ENCODE measurements at regions not wholly inside any gene's neighbourhood (a gene's known extent, or its start where the extent isn't known, plus 50 kb on each side); places are given as distances from the start of the nearest gene placed in this dataset.
"Not testable (repeated sequence)": the region's sequence is repeated elsewhere in the genome, so short reads cannot be mapped to it uniquely, and the experiment has no call there.

DNA sequence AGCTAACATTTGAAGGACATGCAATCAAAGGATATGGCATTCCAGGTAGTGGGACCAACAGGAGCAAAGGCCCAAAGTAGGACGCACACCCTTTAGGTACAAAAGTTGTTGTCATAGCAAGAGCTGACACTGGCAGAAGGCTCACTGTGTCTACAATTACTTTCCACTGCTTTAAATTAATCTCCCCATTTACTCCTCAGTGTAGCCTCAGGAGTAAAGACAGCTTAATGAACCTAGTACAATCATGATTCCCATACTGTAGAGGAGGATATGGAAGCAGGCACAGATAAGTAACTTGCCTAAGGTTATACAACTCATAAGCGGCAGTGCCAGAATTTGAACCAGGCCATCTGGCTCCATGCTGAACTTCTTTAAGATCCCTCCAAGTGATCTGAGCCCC lies 212.9 kb upstream of the SFSWAP start:
- DNase-seq = no peak

DNA sequence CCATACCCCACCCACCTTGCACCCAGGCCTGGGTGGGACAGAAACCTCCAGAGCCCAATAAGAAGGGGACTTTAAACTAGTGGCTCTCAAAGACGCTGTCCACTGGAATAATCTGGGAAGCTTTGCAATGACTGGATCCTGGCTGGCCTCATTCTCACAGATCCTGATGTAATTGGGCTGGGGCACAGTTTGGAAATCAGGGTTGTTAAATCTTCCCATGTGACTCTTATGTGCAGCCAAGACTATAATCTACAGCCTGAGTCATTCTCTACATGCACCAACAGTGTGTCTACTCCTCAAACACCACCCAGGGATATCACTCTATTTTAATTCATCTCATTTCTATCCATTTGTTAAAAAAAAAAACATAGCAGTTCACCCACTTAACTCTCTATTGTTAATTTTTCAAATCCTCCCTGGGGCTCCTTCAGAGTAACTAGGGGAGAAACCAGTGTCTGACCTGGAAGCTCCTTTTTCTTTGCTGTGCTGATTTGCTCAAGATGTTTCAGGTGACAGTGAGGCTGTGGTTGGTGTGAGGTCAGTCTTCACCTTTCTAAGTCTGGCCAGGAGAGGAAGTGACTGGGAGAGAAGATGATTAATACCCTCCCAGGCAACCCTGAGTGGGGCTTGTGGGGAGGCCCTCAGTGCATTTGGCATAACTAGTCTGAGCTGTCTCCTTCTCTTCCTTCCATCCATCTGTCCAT lies 211.6 kb upstream of the SFSWAP start:
- no peak for DNase-seq

DNA sequence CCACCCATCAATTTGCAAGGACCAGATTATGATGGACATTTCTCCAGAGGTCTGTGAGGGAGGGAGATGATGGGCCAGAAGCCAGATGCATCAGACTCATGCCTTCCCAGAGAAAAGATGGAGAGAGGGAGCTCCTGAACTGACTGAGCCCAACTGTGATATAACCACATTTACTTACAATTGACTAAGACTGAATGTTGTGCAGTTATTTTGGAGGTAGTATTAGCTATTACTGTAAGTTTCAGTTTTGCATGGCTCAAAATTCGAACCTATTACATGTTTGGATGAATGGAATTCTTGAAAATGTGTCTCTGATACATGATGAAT lies 211.1 kb upstream of the SFSWAP start:
- no peak for DNase-seq

DNA sequence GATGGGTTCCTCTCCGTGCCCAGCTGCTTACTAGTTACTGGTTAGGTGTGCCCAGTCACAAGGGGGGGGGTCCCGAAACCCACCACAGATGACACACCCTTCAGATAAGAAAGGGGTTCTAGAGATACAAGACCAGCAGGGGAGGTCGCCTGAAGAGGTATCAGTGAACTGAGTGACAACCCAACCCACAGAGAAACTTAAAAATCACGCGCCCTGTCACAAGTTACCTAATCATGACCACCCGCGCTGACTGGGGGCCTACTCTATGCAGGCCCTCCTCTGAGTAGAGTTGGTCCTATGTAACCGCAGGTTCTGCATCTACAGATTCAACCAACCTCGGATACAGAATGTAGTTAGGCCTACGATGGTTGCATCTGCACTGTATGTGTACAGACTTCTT lies 210.3 kb upstream of the SFSWAP start:
- no peak for DNase-seq

DNA sequence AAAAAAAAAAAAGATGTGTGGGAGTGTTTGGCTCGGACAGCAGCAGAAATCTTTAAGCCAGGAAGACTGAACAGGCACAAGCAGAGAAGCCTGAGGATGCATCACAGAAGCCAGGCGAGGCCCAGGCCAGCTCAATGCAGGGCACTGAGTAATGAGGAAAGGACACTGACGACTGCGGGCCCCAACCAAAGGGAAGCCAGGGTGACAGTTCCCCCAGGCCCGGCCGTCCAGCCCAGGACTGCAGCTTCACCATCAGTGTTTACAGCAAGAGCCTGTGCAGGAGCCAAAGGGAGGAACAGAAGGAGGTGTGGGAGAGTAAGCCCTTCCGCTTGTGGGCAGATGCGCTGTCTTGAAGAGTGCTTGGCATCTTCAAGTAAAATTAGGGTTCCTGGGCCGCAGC lies 205.3 kb upstream of the SFSWAP start:
- no peak for DNase-seq

DNA sequence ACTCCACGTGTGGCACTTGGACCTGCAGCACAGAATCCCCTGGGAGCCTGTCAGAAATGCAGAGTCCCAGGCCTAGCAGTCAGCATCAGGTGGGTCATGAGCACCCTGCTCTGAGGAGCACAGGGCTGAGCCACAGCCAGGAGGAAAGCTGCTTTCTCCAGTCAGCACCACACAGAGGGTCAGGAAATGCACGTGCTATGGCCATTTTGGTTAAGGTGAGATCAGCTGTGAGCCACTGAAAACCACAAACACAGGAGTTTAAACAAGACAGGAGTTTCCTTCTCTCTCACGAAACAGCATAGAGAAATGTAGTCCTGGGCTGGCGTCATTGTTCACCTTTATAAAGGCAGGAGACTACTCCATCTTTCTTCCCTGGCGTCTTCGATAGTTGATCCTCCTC lies 204.5 kb upstream of the SFSWAP start:
- DNase-seq = no peak

DNA sequence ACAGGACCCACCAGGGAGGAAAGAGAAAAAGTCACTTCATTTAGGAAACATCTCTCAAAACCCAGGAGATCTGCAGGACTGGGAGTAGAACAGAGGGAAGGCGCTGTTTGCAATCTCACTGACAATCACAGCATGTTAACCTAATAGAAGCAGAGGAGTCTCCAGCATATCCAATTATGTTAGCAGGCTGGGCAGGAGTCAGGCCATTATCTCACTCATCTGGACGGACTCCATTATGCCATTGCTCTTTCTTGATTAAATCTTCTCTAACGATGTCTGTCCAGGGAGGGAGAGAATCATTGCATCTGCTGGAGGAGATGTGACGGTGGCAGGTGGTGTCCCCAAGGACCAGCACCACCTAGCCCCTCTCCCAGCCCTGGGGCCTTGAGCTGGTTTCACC lies 203.8 kb upstream of the SFSWAP start:
- no peak for DNase-seq

DNA sequence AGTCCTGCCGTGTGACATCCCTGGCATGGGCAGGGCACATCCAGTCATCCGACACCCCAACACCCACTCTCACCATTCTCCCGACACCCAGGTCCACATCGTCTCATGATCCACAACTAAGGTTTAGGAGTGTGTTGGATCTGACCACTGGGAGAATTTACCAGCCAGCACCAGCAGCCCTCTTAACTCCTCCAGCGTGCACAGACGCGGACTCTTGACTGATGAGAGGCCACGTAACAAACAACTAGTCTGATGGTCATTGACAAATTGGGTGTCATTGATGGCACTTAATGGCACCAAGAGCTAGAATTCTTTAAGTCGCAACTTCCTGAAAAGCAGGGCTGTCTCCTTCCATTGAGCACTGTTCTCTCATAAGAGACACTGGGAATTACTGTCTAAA lies 203.0 kb upstream of the SFSWAP start:
- DNase-seq = no peak

DNA sequence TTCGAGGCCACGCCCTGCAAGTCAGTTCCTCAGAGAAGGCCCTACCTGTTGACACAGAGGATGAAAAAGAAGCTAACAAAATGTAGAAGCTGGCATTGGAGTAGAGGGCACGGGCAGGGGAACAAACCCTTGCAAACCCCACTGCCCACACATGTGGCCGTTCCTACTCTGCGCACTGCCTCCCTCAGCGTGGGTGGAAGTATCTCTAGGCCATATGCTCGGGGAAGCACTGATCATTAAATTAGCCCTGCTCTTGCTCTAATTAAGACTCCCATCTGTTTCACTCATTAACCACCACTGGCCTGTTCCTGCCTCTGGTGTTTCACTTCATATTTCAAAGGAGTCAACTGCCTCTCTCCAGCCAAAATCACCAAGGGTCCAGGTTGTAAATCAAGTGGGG lies 201.2 kb upstream of the SFSWAP start:
- DNase-seq = no peak

DNA sequence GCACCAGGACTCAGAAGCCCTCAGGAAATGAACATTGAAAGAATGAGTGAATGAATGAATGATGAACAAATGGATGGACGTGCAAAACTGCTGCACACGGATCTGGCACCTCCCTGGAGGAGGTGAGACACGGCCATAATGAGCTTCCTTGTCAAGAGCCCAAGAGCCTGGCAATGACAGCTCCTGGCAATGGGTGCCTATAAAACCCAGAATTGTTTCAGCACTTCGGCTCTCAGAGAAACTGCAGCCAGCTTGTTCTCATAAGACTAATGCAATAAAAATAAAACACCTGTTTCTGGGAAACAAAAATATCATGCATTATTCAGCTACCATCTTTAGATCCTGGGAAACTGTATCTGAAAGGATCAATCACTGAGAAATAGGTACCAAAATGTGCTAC lies 200.5 kb upstream of the SFSWAP start:
- no peak for DNase-seq

DNA sequence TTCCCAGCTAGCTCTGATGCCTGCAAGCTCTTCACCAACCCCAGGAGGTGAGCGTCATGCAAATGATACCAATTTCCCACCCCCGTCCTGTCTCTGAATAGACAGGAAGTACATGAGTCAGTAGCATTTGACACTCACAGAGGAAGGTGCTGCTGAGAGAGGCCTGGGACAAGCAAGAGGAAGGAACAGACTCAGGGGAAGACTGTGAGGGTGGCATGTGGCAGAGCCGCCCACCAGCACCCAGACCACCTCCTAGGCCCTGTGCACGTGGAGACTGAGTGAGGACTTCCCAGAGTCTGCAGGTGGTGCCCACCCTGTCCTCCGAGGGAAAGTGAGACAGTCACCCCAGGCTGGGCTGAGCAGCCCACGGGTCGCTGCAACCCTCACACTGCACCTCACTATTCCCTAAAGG lies 199.5 kb upstream of the SFSWAP start:
- peak; percentile 73 for DNase-seq

DNA sequence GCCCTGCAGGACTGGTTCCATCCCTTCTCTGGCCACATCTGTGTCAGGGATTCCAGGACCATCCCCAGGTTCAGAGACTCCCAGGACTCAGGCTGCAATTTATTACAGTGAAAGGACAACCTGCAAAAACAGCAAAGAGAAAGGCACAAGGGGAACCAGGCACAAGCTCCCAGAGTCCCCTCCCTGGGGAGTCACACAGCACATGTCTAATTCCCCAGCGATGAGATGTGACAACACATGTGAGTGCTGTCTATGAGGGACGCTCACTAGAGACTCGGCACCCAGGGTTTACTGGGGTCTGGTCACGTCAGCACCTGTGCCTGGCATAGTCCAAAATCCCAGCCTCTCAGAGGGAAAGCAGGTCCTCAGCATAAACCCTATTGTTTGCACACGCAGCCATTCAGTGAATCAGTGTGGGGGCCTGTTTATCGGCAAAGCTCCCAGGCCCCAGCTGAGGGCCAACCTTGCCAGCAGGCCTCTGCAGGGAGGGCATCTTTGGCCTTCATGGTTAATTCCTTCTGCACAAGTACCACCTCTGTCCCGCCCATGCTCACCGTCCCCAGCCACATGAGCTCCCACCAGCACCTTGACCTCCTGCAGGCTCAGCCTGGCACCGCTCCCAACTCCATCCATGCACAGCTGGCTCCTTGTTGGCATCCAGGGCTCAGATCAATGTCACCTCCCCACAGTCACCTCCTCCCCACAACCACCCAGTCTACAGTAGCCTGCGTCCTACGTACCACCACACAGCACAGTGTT lies 198.9 kb upstream of the SFSWAP start:
- no peak for DNase-seq

DNA sequence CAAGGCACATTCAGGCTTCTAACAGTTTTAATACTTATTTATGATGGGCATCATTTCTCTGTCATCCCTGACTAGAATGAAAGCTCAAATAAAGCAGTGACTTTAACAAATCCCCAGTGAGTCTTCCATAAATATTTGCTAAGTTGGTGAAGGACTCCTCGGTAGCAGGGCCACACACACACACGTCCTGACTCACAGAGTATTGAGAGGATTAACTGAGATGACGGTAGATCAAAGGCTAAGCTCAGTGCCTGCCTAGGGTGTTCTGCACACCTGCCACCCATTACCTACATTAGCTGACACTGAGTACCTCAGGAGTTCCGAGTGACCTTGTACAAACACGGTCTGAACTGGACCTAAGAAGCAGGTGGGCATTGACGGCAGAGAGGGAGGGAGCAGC lies 197.3 kb upstream of the SFSWAP start:
- no peak for DNase-seq

DNA sequence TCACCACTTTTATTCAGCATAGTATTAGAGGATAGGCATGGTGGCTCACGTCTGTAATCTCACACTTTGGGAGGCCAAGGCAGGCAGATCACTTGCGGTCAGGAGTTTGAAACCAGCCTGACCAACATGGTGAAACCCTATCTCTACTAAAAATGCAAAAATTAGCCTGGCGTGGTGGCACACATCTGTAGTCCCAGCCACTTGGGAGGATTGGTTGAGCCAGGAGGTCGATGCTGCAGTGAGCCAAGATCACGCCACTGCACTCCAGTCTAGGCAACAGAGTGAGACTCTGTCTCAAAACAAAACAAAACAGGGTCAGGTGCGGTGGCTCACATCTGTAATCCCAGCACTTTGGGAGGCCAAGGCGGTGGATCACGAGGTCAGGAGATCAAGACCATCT lies 190.3 kb upstream of the SFSWAP start:
- not testable (repeated sequence) for DNase-seq

DNA sequence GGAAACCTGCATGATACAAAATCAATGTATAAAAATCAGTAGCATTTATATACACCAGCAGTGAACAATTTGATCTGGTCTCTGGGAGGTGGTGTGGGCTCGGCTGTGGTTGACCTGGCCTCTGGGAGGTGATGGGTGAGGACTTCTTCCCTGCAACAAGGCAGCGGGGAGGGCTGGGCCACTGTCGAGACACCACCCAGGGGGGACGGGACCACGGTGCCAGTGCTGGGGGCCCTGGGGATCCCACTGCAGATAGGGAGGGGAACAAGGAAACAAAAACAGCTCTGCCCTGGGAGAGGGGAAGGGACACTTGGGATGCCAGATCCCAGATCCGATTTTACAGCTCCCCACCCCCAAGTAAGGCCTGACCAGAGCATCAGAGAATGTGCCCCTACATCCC lies 189.6 kb upstream of the SFSWAP start:
- no peak for DNase-seq

DNA sequence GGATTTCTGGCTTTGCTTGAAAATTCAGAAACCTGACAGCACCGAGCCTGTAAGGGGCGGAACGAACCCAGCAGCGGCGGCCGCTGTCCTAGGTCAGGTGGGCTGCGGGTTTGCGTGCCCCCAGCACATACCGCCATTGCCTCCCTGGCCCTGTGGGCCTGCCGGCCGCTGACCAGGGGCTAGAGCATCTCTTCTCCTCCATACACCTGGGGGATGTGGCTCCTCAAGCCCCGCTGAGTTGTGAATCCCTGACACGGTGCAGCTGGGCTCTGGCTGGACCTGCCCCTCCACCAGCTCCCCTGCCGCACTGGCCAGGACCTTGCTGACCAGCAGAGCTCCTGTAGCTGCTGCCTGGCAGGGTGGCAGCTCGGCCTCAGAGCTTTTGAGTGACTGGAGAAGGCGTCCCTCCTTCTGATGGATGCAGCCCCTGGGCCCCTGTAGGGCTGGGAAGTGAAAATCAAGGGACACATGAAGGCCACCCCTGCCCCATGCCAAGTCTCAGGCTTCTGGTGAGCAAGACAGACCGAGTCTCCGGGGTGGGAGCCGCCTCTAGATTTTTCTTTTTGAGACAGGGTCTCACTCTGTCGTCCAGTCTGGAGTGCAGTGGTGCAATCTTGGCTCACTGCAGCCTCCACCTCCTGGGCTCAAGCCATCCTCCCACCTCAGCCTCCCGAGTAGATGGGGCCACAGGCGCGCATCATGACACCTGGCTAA lies 184.9 kb upstream of the SFSWAP start:
- DNase-seq = no peak

DNA sequence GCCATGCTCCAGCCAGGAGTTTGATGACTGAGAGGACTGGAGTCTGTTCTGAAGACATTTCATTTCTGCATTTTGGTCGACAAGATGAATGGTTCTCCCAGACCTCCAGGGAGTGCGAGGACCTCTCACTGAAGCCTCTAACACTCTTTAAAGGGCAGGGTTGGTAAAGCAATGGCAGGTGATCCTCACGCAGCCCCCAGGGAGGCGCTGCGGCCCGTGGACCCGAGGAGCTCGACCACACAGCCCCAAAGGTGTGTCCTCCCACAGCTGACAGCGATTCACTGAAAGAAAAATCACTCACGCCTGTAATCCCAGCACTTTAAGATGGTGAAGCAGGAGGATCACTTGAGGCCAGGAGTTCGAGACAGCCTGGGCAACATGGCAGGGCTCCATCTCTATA lies 183.8 kb upstream of the SFSWAP start:
- DNase-seq = no peak

DNA sequence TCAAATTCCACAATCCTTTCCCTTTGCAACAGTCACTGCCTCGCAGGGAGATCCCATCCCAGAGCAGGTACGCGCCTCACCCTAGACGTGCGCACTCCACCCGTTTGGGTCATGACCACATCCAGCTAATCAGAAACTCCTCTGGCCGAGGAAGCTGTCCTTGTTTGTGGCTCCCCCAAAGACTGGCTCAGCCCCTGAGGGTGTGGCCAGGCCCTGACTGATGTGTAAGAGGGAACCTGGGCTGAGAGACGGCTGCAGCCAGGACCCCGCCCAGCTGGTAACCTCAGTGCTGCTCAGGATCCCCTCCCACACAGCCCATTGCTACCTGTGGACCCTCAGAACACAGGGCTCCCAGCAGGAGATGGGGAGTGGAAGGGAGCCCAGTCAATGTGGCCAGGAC lies 183.2 kb upstream of the SFSWAP start:
- DNase-seq = no peak

DNA sequence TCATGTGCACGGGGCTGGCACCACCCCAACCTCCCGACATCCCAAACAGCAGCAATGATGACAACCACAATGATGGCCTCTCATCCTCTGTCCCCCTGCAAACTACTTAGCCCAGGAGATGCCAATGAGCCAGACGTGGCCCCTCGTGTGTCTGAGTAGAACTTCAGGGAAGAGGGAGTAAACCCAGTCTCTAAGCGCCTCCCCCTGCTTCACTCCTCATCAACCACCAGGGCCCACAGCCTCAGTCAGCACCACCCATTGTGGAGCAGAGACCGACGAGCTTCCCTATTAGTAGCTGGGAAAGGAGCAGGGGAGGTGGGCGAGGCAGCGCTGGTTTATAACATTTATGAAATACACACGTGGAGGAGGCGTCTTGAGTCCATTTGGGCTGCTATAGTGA lies 182.7 kb upstream of the SFSWAP start:
- DNase-seq = no peak

DNA sequence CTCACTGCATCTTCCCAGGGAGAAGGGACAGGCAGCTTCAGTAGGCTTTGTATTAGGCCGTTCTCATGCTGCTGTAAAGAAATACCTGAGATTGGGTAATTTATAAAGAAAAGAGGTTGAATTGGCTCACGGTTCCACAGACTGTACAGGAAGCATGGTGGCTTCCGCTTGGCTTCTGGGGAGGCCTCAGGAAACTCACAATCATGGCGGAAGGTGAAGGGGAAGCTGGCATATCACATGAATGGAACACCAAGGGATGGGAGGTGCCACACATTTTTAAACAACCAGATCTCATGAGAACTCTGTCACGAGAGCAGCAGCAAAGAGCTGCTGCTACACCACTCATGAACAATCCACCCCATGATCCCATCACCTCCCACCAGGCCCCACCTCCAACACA lies 182.2 kb upstream of the SFSWAP start:
- no peak for DNase-seq

DNA sequence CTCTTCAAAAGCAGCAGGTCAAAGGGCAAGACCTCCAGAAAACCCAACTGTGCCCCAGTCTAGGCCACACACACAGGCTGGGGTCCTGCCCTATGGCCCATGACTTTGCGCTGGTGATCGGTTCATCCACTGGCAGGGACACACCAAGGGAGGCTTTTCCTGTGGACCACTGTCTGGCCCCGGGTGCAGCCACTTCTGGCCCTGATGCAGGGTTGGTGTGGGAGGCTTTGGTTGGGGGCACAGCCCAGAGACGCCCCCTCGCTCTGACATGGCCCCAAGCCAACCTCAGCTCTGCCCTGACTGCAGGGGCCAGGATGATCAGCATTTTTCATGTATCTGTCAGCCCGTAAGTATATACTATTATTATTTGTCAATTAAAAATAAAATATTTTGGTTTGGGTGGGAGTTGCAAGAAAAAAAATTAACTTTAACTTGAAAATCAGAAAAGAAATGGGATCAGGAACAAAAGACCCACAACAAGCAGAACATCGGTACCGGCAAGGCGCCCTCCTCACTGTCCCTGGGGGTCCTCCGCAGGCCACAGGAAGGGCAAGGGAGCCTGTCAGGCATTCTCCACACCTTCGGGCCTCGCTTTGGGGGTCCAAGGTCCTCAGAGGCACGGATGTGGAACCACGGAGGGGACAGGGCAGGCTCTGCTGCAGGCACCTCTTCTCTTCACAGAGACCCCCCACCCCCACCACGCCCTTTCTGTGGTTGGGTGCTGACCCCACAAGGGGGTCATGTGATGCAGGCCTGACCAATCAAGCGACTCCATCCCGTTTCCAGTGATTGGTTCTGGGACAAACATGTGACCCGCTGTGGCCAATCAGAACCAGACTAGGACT lies 181.5 kb upstream of the SFSWAP start:
- no peak for DNase-seq

DNA sequence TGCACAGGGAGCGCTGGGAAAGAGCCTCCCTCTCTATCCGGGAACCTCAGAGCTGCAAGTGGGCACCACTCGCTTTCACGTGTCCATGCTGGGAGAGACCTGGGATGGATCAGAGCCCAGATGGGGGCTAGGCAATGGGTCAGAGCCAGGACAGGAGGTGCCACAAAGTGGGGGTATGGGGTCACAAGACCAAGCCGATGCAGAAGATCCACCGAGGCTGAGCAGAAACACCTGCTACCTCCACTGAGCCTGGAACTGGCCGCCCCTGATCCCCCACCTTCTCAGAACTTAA lies 180.9 kb upstream of the SFSWAP start:
- DNase-seq = no peak

DNA sequence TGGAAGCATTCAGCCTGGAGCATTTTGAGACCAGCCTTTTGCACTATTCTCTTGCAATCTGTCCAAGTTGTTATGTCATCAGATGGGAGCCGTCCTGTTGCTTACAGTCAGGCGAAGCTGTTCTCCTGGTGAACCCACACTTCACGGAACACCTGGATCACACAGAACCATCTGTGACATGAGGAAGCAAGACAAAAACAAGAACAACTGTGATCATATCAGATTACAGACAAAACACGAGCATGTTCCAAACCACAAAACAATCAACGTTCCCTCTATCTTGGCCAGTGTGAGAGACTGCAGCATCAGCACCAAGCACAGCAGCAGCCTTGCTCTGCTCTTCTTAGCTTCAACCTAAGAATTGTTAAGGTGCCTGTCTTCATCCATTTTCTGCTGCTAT lies 180.5 kb upstream of the SFSWAP start:
- no peak for DNase-seq

DNA sequence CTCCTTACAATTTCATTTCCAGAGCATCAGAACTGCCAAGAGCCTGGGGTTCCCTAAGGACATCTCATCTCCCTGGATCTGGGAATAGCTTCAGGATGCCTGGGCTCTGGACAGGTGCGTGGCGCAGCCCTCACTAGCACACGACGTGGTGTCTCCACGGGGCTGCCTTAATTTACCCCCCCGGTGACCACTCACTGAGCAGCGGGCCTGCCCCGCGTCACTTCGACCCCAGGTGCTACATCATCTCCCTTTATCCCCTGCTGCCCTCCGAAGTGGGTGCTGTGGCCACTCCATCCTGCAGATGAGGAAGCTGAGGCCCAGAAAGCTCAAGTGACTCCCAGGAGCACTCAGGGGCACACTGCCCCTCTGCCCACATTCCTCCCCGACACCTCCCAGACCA lies 177.8 kb upstream of the SFSWAP start:
- DNase-seq = no peak

Measured in GDM1 (cell line).